TTC549 (cell line): ENCODE measurements at regions not wholly inside any gene's neighbourhood (a gene's known extent, or its start where the extent isn't known, plus 50 kb on each side); places are given as distances from the start of the nearest gene placed in this dataset.
A peak's percentile ranks its signal among the peaks of the same experiment; 100 is the strongest.
"Not testable (repeated sequence)": the region's sequence is repeated elsewhere in the genome, so short reads cannot be mapped to it uniquely, and the experiment has no call there.

ENCODE experiments used
- FAIRE-seq: peaks from 2 replicates; lab custom pipeline; 2012; peaks lifted over from hg19 to GRCh38; lab: Jason Lieb, UNC

- no peak for FAIRE-seq
These were observed 115.3 kb downstream of the LTN1 start for GRCh38 chr21:28877318-28877884.

DNA sequence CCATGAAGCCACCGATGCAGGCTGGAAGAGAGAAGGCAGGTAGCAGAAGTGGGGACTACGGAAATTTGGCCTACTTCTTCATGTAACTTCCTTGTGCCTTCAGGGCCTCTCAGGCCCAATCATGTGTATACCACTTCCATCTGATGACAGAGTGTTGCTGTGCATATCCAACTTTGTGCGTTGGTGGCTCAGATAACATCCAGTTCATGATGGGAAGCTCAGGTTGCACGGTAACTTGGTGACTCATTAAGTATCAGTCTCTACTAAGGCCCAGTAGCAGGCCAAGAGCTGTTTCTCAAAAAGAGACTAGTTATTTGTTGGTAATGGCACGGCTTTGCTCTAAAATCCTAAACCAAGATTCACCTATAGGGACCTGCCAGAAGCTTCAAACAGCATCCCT, 117.6 kb downstream of the LTN1 start:
- no peak for FAIRE-seq

GRCh38 chr21:28872218-28872617, 120.5 kb downstream of the LTN1 start:
- FAIRE-seq: no peak

DNA sequence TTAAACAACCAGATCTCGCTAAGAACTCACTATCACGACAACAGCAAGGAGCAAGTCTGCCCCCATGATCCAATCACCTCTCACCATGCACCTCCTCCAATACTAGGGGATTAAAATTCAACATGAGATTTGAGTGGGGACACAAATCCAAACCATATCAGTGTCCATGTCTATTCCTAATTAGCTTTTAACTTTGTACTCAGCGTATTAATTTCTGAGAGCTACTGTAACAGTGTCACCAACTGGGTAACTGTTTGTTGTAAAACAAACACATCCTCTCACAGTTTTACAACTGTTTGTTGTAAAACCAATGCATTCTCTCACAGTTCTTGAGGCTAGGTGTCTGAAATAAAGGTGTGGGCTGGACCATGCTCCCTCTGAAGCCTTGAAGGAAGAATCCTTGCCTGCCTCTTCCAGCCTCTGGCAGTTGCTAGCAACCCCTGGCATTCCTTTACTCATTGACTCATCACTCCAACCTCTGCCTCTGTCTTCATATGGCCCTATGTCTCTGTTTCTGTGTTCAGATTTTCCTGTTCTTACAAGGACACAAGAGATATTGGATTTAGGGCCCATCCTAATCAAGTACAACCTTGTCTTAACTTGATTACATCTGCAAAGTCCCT, 121.2 kb downstream of the LTN1 start:
- FAIRE-seq: no peak

DNA sequence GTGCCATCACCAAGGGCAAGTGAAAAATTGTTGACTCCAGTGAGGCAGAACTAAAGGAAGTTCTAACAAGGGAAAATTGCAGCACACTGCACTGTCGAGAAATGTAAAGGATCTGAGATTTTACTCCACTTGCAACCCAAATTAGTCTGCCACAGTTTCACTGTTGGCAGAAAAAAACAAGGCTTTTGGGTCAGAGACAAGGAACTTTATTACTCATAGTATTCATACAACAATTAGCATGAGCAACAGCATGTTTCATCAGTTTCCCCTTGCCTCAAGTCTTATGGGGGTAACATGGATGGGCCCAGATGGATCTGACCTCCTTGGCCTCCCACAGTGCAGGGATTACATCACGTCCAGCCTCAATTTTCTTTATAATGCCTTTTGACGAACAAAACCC, 125.3 kb downstream of the LTN1 start:
- no peak for FAIRE-seq

GRCh38 chr21:28865488-28866186, 127.0 kb downstream of the LTN1 start:
- FAIRE-seq: no peak

DNA sequence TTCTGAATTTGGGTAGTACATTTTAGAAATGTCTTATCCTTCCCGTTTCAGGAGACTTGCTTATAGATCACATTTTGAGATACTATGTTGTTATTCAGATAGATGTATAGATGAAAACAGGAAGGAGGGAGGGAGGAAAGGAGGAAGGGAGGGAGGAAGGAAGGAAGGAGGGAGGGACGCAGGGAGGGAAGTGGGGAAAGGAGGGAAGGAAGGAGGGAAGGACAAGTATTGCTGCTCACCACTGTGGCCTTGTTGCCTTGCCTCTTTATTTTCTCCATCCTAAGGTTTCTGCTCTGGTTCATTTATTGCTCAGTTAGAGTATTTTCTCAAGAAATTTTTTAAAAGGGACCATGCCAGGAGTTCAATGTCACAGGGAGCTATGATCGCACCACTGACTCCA, 134.3 kb downstream of the LTN1 start:
- no peak for FAIRE-seq

- no peak for FAIRE-seq
These were observed 134.9 kb downstream of the LTN1 start for GRCh38 chr21:28857752-28858151.

DNA sequence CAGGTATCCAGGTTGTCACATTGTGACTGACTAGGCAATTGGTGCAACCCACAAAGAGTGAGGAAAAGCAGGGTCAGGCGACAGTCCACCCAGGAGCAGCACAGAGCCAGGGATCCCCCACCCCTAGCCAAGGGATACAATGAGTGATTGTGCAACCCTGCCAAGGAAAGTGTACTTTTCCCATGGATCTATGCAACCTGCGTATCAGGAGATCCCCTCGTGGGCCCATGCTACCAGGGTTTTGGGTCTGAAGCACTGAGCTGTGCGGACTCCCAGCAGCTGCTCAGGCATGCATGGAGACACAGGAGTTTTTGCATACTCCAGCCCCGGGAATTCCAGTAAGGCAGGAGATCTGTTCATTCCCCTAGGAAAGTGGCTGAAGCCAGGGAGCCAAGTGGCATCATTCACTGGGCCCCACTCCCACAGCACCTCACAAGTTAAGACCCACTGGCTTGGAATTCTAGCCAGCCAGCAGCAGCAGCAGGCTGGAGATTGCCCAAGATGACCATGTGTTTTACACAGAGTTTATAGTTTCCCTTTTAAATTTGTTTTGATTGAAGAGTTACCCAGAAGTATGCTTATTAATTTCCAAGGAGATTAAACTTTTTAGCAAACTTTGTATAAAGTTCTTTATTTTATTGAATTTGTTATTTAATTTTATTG, 136.0 kb downstream of the LTN1 start:
- FAIRE-seq: no peak

GRCh38 chr21:28852706-28853105, 140.0 kb downstream of the LTN1 start:
- no peak for FAIRE-seq

GRCh38 chr21:28851645-28852044, 141.0 kb downstream of the LTN1 start:
- no peak for FAIRE-seq

DNA sequence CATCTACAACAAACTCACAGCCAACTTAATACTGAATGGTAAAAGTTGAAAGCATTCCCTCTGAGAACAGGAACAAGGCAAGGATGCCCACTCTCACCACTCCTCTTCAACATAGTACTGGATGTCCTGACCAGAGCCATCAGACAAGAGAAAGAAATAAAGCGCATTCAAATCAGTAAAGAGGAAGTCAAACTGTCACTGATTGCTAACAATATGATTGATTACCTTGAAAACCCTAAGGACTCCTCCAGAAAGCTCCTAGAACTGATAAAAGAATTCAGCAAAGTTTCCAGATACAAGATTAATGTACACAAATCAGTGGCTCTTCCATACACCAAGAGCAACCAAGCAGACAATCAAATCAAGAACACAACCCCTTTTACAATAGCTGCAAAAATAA, 153.4 kb downstream of the LTN1 start:
- FAIRE-seq: not testable (repeated sequence)

- not testable (repeated sequence) for FAIRE-seq
These were observed 155.3 kb downstream of the LTN1 start for GRCh38 chr21:28837426-28837825.

DNA sequence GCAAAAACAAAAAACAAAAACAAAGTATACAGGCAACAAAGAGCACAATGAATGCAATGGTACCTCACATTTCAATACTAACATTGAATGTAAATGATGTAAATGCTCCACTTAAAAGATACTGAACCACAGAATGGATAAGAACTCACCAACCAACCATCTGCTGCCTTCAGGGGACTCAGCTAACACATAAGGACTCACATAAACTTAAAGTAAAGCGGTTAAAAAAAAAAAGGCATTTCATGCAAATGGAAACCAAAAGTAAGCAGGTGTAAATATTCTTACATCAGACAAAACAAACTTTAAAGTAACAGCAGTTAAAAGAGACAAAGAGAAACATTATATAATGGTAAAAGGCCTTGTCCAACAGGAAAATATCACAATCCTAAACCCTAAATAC, 156.1 kb downstream of the LTN1 start:
- not testable (repeated sequence) for FAIRE-seq

DNA sequence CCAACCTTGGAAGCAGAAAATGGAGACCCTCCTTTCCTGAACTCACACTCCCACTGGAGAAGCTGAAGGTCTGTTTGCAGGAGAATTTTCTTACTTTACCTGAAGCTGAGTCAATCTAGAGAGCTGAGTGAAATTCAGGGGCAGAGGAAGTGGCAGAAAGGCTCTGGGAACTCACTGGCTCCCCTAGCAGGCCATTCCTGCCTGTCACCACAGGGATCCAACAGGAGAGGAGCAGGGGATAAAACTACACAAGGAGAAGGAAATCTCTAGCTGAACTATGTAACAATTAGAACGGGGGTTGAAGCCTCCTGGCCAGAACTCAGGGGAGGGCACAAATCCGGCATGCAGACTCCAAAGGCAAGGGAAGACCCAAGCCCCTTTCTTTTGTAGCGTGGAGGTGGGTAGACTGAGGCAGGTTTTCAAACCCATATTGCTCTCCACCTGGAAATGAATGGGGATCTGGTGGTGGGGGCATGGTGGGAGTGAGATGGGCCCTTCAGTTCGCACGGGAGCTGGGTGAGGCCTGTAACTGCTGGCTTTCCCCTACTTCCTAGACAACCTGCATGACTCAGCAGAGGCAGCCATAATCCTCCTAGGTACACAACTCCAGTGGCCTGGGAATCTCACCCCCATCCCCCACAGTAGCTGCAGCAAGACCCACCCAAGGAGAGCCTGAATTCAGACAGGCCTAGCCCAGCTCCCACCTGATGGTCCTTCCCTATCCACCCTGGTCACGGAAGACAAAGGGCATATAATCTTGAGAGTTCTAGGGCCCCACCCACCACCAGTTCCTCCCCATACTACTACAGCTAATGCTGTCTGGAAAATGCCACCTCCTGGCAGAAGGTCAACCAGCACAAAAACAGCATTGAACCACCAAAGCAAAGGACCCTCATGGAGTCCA, 158.1 kb downstream of the LTN1 start:
- no peak for FAIRE-seq

- no peak for FAIRE-seq
These were observed 159.1 kb downstream of the LTN1 start for GRCh38 chr21:28833609-28834008.

DNA sequence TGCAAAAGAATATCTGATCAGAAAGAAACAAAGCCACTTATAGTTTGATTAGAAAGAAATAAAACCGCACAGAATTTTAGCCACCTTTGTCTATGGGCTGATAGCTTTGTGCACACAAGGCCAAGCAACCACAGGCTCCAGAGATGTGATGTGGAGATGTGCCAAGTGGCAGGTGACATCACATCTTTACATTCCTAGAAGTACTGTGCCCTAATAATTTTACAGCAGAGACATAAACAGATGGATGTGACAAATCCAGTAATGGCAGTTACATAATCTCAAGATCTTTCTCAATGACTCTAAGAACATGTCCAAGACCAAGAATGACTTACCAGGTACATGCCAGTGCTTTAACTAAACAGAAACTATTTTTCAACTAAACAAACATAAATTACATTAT, 159.5 kb downstream of the LTN1 start:
- no peak for FAIRE-seq

GRCh38 chr21:28832715-28833061, 160.0 kb downstream of the LTN1 start:
- no peak for FAIRE-seq

DNA sequence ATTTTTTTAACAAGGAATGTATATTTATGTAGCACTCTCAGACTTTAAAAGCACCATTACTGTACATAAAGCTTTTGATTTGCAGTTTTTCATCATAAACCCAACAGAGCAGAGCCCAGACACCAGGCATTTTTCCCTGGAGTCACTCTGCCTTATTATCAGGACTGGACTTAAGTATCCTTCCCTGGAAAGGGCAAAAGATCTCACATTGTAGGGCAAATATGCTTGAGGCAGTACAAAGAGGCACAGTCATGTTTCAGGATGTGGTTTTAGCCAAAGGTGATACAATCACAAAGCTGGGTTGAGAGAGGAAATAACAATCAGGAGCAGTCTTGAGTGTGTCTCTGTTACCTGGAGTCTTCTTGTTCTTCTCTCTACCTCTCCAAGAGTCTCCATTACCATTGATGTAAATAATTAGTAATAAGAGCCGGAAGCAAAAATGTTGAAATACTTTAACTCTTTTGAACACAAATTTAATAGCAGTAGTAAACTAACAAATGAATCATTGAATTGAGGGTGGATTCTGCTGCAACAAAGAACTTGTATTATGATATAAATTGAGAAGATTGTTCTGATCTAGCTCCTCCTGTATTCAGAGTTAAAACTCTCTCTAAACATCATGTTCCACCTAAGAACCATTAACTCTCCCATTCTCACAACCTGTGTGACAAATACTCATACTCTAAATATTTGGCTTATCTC, 160.5 kb downstream of the LTN1 start:
- FAIRE-seq: peak; percentile 52

DNA sequence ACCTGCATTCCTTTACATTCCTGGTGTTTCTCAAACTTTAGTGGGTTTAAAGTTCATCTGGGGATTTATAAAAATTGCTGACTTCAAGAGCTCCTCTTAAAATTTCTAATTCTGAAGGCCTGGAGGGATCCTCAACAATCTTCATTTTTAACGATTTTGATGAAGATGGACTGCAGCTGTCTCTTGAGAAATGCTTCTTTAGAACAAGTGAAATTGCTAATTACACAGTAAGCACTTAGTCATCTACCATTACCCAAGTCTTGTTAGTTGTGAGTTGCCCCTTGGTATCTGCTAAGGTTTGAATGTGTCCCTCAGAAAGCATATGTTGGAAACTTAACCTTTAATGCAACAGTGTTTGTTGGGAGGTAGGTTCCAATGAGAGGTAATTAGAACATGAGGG, 163.7 kb downstream of the LTN1 start:
- FAIRE-seq: peak; percentile 80

GRCh38 chr21:28828021-28828420, 164.7 kb downstream of the LTN1 start:
- no peak for FAIRE-seq

- peak; percentile 68 for FAIRE-seq
These were observed 165.3 kb downstream of the LTN1 start for GRCh38 chr21:28827422-28827821.
